GM21786 (cell line): ENCODE measurements at regions not wholly inside any gene's neighbourhood (a gene's known extent, or its start where the extent isn't known, plus 50 kb on each side); places are given as distances from the start of the nearest gene placed in this dataset.

Experiments used
- ATAC-seq: cut with Tn5 transposase; IDR thresholded peaks from one replicate; pipeline ENCODE4 v1.9.1; 2021; ENCODE audit not compliant: unreplicated experiment

DNA sequence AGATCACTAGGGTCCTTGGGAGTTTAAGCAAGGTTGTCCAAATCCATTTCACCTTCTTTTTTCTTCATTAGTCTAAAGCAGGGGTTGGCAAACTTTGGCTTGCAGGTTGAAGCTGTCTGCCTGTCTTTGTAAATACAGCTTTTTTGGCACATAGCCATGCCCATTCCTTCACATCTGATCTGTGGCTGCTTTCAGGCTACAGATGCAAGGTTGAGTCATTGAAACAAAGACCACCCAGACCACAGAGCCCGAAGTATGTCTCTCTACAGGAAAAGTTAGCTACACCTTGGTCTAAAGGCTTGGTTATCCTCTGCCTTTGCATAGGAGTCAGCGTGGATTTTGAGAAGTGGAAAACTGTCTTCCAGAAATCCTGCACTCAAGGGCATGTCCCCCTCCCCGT, 238.1 kb upstream of the STS start:
- ATAC-seq, result no peak

DNA sequence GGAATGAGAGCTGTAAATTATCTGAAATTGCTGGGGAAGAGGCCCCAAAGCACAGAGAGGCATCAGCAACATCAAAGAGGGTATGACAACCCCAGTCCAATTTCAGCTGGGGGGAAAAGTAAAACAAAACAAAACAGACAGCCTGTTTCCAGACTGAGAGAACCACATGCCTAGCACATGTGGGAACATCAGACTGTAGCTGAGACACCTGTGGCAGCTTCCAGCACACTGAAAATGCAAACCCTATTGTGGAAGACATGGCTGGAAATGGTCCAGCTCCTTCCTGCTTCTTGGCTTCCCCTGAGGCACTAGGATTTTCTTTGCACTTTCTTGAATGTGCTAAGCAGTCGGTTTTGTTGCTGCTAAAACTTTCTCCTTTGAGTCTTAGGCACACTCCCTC, 240.9 kb upstream of the STS start:
- no peak for ATAC-seq

DNA sequence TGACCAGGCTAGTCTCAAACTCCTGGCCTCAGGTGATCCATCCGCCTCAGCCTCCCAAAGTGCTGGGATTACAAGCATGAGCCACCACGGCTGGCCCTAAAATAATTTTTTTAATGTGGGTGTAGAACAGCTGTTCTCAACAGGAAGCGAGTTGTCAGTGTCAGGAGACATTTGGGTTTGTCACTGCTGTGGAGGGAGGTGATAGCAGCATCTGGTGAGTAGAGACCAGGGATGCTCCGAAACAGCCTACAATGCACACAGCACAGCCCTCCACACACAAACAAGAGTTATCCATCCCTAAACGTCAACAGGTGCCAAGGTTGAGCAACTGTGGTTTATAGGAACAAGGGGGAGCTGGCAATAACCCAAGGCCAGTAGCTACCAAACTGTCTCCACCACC, 243.4 kb upstream of the STS start:
- no peak for ATAC-seq

DNA sequence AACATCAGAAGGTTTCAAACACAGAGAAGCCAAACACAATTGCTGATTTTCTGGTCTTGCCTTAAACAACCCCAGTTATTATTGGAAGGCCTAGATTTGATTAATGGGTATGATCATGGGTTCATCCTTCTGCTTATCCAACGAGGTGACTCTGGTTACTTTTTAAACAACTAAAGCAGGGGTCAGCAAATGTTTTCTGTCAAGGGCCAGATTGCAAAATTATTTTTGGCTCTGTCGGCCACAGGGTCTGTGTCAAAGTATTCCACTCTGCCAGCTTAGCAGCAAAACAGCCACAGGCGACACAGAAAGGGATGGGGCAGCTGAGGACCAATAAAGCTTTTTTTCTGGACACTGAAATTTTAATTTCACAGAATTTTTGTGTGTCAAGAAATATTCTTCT, 249.1 kb upstream of the STS start:
- no peak for ATAC-seq

DNA sequence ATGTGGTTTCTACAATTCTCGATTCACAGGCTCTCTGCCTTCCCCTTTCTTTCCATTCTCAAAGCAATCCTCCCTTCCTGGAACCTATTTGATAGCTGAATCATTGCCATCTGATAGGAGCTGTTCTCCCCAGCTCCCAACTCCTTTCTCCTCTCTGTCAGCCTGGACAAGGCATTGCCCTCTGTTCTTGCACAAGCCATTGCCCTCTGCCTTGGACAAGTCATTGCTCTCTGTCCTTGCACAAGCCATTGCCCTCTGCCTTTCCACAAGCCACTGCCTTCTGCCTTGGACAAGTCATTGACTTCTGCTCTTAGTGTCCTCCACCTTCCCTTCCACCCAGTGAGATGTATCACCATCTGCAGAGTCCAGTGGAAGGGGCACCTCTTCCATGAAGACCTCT, 256.1 kb upstream of the STS start:
- ATAC-seq, result no peak

DNA sequence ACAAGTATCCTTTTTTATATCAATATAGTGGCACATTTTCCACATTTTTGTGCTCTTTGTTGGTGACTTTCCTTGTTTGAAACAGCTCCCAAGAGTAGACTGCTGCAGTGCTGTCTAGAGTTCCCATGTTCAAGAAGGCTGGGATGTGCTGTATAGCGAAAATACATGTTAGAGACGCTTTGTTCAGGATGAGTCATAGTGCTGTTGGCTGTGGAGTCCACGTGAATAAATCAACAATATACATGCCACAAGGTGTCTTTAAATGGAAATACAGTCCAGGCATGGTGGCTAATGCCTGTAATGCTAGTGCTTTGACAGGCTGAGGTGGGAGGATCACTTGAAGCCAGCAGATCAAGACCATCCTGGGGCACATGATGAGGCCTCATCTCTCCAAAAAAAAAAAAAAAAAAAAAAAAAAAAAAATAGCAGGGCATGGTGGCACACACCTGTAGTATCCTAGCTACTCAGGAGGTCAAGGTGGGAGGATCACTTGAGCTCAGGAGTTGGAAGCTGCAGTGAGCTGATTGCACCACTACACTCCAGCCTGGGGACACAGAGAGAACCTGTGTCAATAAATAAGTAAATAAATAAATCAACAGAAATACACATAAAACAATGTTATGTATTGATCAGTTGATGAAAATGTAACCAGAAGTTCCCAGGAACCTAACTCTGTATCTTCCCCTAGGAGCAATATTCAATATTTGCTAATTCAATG, 256.8 kb upstream of the STS start:
- no peak for ATAC-seq

DNA sequence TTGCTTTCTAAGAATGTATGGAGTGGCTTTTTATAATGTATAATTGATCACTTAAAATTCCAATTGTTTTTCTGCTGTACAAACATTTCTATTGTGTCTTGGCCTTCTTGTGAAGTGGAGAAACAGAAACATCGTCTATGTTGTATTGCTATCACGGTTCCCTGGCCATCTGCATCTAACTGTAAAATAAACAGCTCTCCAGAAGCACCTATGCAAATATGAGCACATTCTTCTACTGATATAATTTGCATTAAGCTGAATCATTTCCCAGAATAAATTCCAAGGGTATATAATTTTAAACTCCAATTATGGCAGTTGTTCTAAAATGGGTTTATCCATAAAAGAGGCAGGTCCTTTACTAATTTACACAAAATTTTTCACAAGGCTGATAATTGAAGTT, 261.6 kb upstream of the STS start:
- ATAC-seq, result no peak

DNA sequence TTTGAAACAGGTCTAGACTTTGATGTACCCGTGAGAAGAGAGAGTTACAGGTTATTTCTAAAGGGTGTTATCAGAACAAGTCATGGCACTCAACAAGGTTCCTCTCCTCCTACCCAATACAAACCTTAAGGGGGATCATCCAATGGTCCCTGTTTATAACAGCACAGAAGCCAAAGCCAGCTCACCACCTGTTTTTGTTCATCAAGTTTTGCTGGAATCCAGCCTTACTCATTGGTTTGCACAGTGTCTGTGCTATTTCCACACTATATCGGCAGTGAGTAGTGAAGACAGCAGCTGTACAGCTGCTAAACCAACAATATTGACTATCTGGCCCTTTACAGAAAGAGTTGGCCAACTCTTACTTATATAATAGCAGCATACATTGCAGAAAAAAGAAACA, 262.1 kb upstream of the STS start:
- no peak for ATAC-seq

DNA sequence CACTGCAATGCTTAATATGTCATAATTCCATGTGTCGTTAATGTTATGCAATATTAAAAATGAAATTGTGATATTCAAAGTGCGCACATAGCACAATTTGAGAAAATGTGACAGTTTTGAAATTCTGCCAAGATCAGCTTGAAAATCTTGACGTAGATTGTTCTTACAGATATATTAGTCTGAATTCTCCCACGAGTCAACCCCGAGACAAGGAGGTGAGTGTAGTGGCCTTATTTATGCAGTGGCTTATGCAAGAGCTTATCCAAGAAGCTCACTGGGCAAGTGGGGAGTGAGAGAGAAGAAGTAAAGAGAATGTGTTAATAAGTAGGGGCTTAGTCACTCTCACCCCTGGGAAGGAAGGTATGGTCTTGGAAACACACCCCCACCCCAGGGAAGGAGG, 286.1 kb upstream of the STS start:
- no peak for ATAC-seq

DNA sequence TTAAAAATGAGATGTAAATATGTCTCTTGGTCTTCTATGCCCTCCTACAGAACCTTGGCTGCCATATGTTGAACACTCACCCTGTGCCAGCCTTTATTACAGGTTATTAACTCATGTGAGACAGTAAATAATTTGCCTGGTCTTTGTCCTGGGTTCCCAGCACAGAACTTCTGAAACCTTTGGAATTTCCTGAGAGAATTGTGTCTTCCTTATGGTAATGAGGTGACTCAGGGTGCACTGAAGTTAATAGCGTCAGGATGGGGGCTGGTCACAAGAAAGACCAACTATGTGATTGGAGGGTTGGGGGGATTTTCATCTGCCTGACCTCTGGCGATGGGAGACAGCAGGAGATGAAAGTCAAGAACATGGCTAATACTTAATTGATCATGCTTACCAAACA, 289.8 kb upstream of the STS start:
- no peak for ATAC-seq

DNA sequence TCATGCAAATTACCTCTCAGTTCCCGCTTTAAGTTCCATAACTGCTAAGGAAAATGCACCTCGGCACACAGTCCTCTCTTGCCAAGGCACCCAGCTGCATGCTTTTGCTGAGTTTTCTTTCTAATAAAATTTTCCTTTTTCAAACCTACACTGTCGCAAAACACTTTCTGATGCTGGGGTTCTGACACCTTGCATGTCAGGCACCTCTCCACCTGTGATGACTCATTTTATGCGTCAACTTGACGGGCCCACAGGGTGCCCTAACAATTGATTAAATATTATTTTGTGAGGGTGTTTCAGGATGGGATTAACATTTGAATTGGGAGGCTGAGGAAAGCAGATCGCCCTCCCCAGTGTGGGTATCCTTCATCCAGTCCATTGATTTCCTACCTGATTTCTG, 291.0 kb upstream of the STS start:
- ATAC-seq, result no peak

DNA sequence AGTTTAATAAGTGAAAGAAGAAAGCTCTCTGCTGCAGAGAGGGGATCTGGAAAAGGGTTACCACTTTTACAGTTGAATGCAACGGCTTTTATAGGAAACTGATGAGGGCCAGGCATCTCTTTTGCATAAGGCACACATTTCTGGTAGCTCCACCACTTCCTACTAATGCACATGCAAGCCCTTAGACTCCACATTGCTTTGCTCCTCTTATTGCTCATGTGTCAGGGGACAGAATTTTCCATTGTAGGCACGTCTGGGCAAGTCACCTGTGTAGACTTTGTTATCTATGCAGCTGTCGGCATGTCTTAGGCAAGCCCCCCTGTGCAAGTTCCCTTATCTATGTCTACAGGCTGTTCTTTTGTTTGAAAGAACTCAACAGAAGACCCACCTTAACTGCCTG, 294.6 kb upstream of the STS start:
- ATAC-seq, result no peak

DNA sequence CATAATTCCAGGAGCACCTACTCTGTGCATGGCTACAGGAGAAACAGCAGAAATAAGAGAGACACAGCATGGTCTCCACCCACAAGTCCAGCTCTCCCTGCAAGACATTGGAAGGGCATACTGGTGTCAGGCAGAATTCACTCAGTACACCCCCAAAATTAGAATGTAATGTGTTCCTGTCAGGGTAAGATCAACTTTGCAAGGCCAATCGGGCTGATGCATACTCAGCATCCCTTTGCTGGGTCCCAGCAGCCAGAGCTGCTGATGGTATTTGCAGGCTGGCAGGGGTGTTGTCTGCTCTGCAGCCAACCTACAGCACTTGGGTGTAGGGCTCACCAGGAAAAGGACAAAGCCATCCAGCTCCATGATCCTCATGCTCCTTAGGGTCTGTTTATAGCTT, 295.4 kb upstream of the STS start:
- no peak for ATAC-seq

DNA sequence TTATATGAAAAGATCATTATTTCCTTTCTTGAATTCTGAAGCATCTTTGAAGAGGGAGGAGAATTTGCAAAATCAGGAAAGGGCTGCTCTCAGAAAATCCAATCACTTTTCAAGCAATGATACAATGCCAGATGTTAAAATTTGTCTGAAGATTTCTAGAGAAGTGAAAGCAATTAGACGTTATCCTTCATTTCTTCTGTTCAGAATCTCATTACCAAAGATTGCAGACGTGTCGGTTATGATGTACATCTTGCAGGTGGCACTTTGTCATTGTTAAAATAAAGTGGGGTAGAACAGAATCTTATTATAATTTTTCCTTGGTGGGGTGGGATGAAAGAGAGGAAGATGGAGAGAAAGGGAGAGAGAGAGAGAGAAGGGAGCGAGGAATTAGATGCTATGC, 296.4 kb upstream of the STS start:
- no peak for ATAC-seq

DNA sequence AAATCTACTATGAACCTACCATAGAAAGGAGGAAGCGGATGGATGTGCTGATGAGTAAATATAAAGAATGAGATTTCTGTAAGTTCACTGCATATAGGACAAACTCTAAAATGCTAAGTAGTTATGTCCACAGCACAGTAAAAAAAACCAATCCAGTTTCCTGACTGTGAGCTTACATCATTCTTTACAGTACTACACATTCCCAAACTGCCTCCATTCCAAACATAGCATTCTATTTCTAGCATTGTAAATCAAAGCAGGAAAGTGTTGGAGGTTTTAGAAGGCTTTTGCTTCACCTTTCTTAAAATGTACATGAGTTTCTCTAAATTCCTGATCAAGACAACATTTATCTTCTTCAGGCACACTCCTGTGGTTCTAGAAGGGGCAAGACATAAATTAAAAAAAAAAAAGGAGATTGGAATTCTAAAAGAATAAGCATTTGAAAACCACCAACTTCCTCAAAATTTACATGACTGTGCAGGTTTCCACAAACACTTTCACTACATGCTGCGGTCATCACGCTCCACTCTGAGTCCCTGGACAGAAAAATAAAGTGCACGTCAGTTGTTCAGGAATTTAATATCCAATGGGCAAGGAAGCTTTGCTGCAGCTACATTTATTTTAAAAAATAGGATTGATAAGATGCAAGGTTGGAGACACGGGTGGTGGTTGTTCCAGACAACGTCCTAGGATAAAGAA, 297.6 kb upstream of the STS start:
- no peak for ATAC-seq

DNA sequence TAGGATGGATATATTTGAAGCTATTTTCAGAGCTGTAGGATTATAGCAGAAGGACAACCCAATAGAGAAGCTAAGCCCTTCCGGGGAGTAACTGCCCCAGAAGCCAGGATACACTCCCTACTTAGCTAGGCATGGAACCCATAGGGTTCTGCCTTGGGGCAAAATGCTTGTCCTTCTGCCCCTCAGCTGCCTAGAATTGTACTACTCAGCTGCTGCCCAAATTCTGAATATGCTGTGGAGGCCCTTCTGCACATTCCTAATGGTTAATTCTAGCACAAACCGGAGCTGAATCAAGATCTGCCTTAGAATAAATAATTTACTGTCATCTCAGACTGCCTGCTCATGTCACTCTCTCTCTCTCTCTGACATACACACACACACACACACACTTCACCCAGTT, 297.7 kb upstream of the VCX3A start:
- ATAC-seq, result no peak

DNA sequence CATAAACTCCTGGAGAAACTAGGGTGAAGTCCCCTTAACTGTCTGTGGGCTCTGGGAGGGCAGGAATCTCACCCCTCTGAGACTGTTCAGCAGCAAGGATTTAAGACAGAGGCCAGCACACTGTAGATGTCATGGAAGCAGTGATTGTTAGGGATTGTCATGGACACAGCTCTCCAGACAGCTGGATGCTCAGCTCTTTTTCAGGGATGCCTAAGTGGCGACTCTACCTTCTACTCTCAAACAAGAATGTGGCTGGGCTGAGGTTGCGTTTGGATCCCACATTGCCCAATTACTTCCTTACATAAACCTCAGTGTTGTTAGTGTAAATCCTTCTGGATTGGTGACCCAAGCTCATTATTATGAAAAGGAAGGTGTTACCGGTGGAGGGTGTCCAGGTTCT, 291.9 kb upstream of the VCX3A start:
- no peak for ATAC-seq

DNA sequence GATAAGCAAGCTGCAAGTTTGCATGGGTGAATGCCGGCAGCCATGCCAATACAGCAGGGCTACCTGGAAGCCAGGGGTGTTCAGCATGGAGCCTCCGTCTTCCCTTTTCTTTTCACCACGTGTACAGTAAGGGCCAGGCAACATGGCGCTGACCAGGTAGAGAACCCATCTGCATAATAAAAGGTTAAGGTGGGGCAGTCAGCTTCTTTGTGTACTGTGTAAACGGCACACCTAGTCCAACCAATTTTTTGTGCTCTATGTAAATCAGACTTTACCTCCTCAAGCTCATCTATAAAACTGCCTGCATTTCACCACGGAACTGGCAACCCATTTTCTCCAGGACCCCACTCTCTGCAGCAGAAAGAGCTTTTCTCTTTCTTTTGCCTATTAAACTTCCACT, 286.8 kb upstream of the VCX3A start:
- ATAC-seq, result no peak

DNA sequence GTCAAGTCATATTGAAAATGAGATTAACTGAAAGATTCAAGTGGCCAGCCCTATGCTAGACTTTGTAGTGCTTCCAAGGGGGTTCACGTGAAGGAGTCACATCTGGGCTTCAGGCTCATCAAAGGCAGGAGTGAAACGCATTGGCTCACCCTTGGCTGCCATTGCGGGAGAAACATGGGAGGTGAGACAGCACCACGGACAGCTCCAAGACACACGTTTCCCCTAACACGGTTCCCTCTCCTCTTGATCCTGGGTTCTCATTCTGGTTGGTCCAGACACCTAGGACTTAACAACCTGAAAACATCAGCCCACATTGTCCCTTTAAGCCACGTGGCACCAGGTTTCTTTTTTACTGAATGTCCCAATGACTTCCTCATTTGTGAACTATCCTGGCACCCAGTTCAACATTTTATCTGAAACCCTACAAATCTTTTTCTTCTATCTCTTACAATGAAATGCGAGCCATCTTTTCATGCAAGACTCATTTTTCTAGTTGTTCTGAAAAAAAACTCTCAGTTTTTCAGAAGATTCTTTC, 279.0 kb upstream of the VCX3A start:
- no peak for ATAC-seq

DNA sequence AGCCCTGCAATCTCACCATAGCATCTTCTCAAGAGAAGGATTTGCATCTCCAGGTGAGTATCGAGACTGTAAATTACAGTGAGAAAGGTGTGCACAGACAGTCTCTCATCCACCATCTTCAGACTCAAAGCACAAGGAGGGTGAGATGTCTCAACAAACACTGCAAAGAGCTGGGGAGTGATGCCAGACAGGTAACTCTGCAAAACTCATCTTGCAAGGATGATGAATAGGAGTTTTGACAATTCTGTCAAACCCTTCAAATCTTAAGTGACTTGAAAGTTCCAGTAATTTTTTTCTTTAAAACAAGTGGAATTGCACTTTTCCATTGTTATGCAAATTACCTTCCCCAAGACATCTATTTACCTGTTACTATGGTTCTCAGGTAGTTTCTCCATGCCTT, 277.2 kb upstream of the VCX3A start:
- ATAC-seq, result no peak

DNA sequence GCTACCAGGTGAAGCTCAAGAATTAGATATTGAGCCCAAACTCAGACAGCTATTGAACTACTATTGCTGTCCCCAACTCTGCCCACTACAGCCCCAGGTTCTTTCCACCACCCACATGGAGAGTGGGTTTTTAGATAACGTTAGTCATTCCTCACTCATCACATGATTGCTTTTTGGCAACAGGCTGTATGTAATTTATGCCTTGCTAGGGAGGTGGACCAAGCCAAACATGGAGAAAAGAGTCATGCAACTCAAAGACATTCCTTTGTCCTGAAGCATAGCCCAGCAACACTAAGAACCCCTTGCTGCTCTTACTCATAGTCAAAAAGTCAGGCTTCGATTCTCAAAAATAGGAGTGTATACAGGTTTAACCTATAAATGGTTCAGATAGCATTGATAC, 275.9 kb upstream of the VCX3A start:
- ATAC-seq, result no peak

DNA sequence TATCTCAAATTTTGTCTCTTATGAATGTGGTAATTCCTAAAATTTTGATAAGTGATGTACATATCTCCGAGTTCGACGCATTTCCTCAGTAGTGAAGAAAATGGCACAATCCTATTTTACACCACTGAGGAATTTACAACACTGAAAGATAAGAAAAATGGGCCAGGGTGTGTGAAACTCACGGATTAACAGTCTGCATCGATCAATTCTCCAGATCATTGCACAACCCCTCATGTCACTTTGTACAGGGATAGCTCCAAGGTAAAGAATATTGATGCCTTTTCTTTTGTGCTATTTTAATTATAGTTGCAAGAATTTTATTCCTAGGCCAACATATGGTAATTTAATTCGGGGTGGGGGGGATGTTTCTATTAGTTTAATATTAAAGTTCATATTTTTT, 268.7 kb upstream of the VCX3A start:
- ATAC-seq, result no peak

DNA sequence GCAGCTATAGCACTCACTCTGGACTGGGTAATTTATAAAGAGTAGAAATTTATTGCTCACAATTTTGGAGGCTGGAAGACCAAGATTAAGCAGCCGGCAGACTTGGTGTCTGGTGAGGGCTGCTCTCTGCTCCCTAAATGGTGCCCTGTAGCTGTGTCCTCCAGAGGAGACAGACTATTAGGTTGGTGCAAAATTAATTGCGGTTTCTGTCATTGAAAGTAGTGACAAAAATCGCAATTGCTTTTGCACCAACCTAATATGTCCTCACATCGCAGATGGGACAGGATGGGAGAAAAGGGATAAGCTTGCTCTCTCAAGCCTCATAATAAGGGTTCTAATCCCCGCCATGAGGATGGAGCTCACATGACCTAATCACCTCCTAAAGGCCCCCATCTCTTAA, 258.1 kb upstream of the VCX3A start:
- ATAC-seq, result no peak
